Sigmoid colon (tissue), 6 donors: ENCODE measurements at regions not wholly inside any gene's neighbourhood (a gene's known extent, or its start where the extent isn't known, plus 50 kb on each side); places are given as distances from the start of the nearest gene placed in this dataset.

Experiments used
- DNase-seq: peaks from one replicate; pipeline ENCODE4 v3.0.0-alpha.2; 2019
- H3K27ac ChIP-seq, 4 donors: fragments of 200-600 bp; sonication (generic); one replicate each; pipeline ENCODE4 v1.5.1; 2016 to 2019; ENCODE audit warnings: mild to moderate bottlenecking in 1 of 4
- H3K27me3 ChIP-seq, 3 donors: fragments of 200-600 bp; sonication (generic); one replicate each; pipeline ENCODE4 v1.5.1; 2019; ENCODE audit warnings: mild to moderate bottlenecking in 1 of 3
- H3K36me3 ChIP-seq, 4 donors: fragments of 200-600 bp; sonication (generic); one replicate each; pipeline ENCODE4 v1.5.1; 2016 to 2019
- H3K4me1 ChIP-seq, 4 donors: fragments of 200-600 bp; sonication (generic); one replicate each; pipeline ENCODE4 v1.5.1; 2017 to 2019
- H3K4me3 ChIP-seq, 4 donors: fragments of 200-600 bp; sonication (generic); one replicate each; pipeline ENCODE4 v1.5.1; 2017 to 2019; ENCODE audit warnings: mild to moderate bottlenecking in 2 of 4, moderate library complexity in 1 of 4
- H3K9me3 ChIP-seq, 4 donors: fragments of 200-600 bp in 3 of 4; sonication (generic) in 3 of 4; one replicate each; pipeline versions ENCODE4 v1.5.1 to v1.6.1; 2013 to 2019
- EP300 ChIP-seq, 4 donors: sonication (generic); formaldehyde crosslinking; IDR thresholded peaks; one replicate each; pipeline ENCODE4 v1.6.1; 2017; ENCODE audit warnings: antibody characterized with exemption in 4 of 4
- POLR2A ChIP-seq, 2 donors: fragments of 450-650 bp; IDR thresholded peaks; one replicate each; pipeline ENCODE4 v1.6.1; 2016; ENCODE audit warnings: antibody characterized with exemption in 2 of 2, mild to moderate bottlenecking in 2 of 2, moderate library complexity in 2 of 2
- POLR2AphosphoS5 ChIP-seq, 4 donors: sonication (generic); formaldehyde crosslinking; IDR thresholded peaks; one replicate each; pipeline ENCODE4 v1.6.1; 2017; ENCODE audit warnings: antibody characterized with exemption in 4 of 4
- WGBS, 2 donors: extraction: QIAGEN DNeasy Blood & Tissue Kit; methylation state at CpG; one replicate each; pipeline ENCODE4 v1.1.7; 2013; 5-methylcytosine and 5-hydroxymethylcytosine counted together
- intact Hi-C: fragments of 100-400 bp; cut with DNase I; formaldehyde crosslinking; loops from one replicate; pipeline ENCODE4 v1.15.1; 2023
- TF ChIP-seq, protein P1 (sequence below), 4 experiments: fragments of 450-650 bp in 3 of 4; fragments of 200-600 bp in 1 of 4; IDR thresholded peaks; one replicate each; pipeline ENCODE4 v1.5.1; 2016 to 2019; ENCODE audit warnings: antibody characterized with exemption in 4 of 4, mild to moderate bottlenecking in 3 of 4, moderate library complexity in 2 of 4
- donor health status: healthy with polysubstance abuse.
- donor health status: healthy.

DNA sequence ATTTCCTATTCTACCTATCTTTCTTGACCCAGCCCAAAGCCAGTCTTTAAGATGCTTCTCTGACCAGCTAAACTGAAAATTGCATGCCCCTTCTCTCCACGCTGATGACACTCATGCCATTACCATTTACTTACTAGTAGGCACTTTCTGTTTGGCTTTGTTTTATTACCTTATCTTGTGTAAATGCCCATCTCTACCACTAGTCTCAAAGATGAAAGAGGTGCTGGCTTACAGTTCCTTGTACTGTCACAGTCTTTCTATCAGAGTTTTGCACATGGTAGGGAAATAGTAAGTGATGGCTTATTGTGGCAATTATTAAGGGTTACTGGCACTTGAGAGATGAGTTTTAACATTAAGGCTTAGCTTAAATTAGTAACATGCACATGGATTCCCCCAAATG lies 352.1 kb downstream of the RBM43 start:
- no peaks in the 10 kb centered on the region for H3K27me3 ChIP-seq
- no peaks in the 10 kb centered on the region for H3K9me3 ChIP-seq
- no peak for TF ChIP-seq POLR2A (IDR thresholded peaks at IDR 0.05)
- TF ChIP-seq EP300 (IDR thresholded peaks at IDR 0.05) = no peak
- TF ChIP-seq POLR2AphosphoS5 (IDR thresholded peaks at IDR 0.05) = no peak
- TF ChIP-seq, protein P1, sequence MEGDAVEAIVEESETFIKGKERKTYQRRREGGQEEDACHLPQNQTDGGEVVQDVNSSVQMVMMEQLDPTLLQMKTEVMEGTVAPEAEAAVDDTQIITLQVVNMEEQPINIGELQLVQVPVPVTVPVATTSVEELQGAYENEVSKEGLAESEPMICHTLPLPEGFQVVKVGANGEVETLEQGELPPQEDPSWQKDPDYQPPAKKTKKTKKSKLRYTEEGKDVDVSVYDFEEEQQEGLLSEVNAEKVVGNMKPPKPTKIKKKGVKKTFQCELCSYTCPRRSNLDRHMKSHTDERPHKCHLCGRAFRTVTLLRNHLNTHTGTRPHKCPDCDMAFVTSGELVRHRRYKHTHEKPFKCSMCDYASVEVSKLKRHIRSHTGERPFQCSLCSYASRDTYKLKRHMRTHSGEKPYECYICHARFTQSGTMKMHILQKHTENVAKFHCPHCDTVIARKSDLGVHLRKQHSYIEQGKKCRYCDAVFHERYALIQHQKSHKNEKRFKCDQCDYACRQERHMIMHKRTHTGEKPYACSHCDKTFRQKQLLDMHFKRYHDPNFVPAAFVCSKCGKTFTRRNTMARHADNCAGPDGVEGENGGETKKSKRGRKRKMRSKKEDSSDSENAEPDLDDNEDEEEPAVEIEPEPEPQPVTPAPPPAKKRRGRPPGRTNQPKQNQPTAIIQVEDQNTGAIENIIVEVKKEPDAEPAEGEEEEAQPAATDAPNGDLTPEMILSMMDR (IDR thresholded peaks at IDR 0.05) = no peak
- H3K4me3 ChIP-seq = no peak overlapping the region
- no peaks in the 10 kb centered on the region for H3K36me3 ChIP-seq
- no peak for DNase-seq
- intact Hi-C loops = loop anchor here (10.0 kb wide), 1 partner anchor 425 kb away; the partner anchor contains the start of gene RND3
- 33 to 80% methylated on average over 1 of the region's 1 CpG for WGBS, 2 donors
- H3K27ac ChIP-seq = no peak overlapping the region
- H3K4me1 ChIP-seq = no peaks in the 10 kb centered on the region

DNA sequence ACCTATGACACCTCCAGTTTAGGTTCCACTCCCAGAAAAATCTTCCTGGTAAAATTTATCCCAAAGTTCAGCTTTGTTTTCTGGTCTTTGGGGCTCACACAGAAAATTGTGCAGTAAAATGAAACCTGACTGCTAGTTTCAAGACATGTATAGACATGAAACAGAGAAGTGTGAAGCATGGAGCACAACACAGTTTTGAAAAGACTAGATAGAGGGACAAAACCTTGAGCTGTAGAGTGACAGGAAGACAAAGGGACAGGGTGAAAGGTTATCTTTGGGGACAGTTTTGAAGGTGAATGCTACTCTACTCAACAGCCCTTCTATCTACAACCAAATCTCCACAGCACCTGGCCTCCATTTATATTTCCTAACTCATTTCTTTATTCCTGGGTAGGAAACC lies 352.6 kb downstream of the RBM43 start:
- Histone ChIP-seq H3K27ac (no peak overlapping the region), H3K36me3 (no peaks in the 10 kb centered on the region), H3K4me3 (no peak overlapping the region), H3K27me3 (no peaks in the 10 kb centered on the region), H3K4me1 (no peaks in the 10 kb centered on the region), H3K9me3 (no peaks in the 10 kb centered on the region)
- TF ChIP-seq EP300 (IDR thresholded peaks at IDR 0.05) (no peak), POLR2A (IDR thresholded peaks at IDR 0.05) (no peak), POLR2AphosphoS5 (IDR thresholded peaks at IDR 0.05) (no peak)
- TF ChIP-seq, protein P1 (IDR thresholded peaks at IDR 0.05) = no peak
- no peak for DNase-seq
- intact Hi-C loops = no loop called here

DNA sequence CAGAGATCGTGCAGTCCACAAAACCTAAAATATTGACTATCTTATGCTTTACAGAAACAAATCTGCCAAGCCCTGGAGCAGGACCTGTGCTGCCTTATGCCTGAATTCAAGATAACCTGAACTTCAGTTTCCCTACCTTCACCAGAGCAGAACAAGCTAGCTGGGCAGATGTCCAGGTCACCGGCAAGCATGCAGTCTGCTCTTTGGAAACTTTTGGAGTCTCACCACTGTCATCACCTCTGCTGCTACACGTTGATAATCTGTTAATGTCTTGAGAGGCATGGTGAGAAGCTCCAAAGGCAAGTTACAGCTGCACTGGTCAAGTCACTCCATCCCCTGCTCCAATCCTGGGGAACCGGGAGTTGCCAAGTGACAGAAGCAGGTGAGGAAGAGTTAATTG lies 354.2 kb downstream of the RBM43 start:
- intact Hi-C loops = no loop called here
- no peak overlapping the region for H3K4me3 ChIP-seq
- DNase-seq = no peak
- no peaks in the 10 kb centered on the region for H3K9me3 ChIP-seq
- TF ChIP-seq EP300 (IDR thresholded peaks at IDR 0.05) = no peak
- no peak for TF ChIP-seq POLR2A (IDR thresholded peaks at IDR 0.05)
- H3K4me1 ChIP-seq = no peaks in the 10 kb centered on the region
- H3K27ac ChIP-seq = no peak overlapping the region
- no peaks in the 10 kb centered on the region for H3K27me3 ChIP-seq
- 75 to 78% methylated on average over 4 of the region's 4 CpGs for WGBS, 2 donors
- no peaks in the 10 kb centered on the region for H3K36me3 ChIP-seq

DNA sequence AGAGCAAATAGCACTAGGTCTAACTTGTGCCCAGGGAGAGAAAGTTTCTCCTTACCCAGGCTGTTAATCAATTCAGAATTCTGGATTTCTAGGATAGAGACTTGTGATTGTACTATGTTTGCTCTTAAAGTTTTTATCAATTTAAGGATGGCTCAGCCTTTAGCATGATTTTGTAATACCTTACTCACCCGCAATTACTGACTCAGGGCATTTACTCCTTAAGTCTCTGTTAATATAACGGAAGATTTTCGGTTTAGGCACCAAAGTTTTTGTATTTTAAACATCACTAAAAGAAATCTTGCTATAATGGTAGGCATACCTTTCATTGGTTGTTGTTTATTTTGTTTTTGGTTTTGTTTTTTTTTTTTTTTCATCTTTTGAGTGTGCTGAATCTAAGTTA lies 358.2 kb downstream of the RBM43 start:
- Histone ChIP-seq H3K4me1 (no peaks in the 10 kb centered on the region), H3K27ac (no peak overlapping the region), H3K36me3 (no peaks in the 10 kb centered on the region), H3K4me3 (no peak overlapping the region), H3K27me3 (no peaks in the 10 kb centered on the region), H3K9me3 (peaks cover 0 to 11% (median 6%) of the 10 kb centered on the region in 4 donors)
- intact Hi-C loops = no loop called here
- TF ChIP-seq POLR2A (IDR thresholded peaks at IDR 0.05) (no peak), EP300 (IDR thresholded peaks at IDR 0.05) (no peak), POLR2AphosphoS5 (IDR thresholded peaks at IDR 0.05) (no peak)
- TF ChIP-seq, protein P1 (IDR thresholded peaks at IDR 0.05) = no peak
- 70 to 89% methylated on average over 3 of the region's 3 CpGs for WGBS, 2 donors
- DNase-seq = no peak

DNA sequence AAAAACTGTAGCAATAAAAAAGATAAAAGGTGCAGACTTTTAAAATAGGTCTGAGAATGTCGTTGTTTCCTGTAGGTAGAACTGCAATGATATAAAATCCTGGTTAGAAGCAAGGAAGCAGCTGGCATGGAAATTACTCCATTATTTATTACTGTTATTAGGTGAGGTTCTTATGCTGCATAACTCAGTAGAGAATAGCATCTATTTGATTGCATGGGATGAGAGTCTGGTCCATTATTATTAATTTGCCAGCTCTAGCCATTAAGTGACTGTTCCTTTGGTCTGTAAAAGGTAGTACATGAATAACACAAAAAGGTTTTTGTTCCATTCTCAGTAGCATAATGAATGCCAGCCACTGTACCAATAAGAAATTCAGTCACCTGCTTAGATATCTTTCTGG lies 358.6 kb downstream of the RBM43 start:
- TF ChIP-seq POLR2AphosphoS5 (IDR thresholded peaks at IDR 0.05) = no peak
- TF ChIP-seq, protein P1 (IDR thresholded peaks at IDR 0.05) = no peak
- no peak for TF ChIP-seq EP300 (IDR thresholded peaks at IDR 0.05)
- TF ChIP-seq POLR2A (IDR thresholded peaks at IDR 0.05) = no peak
- intact Hi-C loops = no loop called here
- no peak for DNase-seq

More for the DNA sequence above, 358.6 kb downstream of the RBM43 start:
- no peak overlapping the region for H3K4me3 ChIP-seq
- H3K27me3 ChIP-seq = no peaks in the 10 kb centered on the region
- 12 to 51% methylated on average over 1 of the region's 1 CpG for WGBS, 2 donors
- no peaks in the 10 kb centered on the region for H3K36me3 ChIP-seq
- H3K27ac ChIP-seq = no peak overlapping the region
- H3K4me1 ChIP-seq = no peaks in the 10 kb centered on the region
- peaks cover 0 to 12% (median 6%) of the 10 kb centered on the region in 4 donors for H3K9me3 ChIP-seq
